Caco-2 (cell line): ENCODE measurements at regions not wholly inside any gene's neighbourhood (a gene's known extent, or its start where the extent isn't known, plus 50 kb on each side); places are given as distances from the start of the nearest gene placed in this dataset.

Source experiments
- BruUV-seq: library from RNA; stranded (reverse); fragments of 400-500 nt; replicated peaks from 2 replicates; lab custom pipeline; 2021; lab: Mats Ljungman, UMichigan
- CTCF ChIA-PET: fragments of 300-600 bp; sonication (Branson Sonifier 250); formaldehyde crosslinking; loops from one replicate; lab custom pipeline; 2022; ENCODE audit warnings: antibody characterized with exemption; lab: Charles Lee
- POLR2A ChIA-PET: fragments of 300-600 bp; sonication (Branson Sonifier 250); formaldehyde crosslinking; loops from one replicate; lab custom pipeline; 2022; ENCODE audit warnings: antibody characterized with exemption; lab: Charles Lee
- DNase-seq, 2 experiments: peaks; one replicate each; pipeline versions ENCODE4 v3.0.0 to v3.0.0-alpha.2; 2020 to 2022
- H3K27me3 ChIP-seq: replicated peaks from 2 replicates; pipeline ENCODE4 v1.6.0; 2011; ENCODE audit warnings: low read length; ENCODE audit not compliant: control insufficient read depth, insufficient read depth
- H3K36me3 ChIP-seq: 2 replicates; pipeline ENCODE4 v1.5.1; 2011; ENCODE audit warnings: low read length; ENCODE audit not compliant: control insufficient read depth, insufficient read depth
- H3K4me1 ChIP-seq: fragments of 250-450 bp; sonication (Bioruptor Pico); 2 replicates; pipeline ENCODE4 v1.5.1; 2020; ENCODE audit warnings: mild to moderate bottlenecking
- H3K4me3 ChIP-seq: 2 replicates; pipeline ENCODE4 v1.5.1; 2011; ENCODE audit warnings: low read depth, mild to moderate bottlenecking, control low read depth, low read length
- H3K9me3 ChIP-seq: fragments of 250-450 bp; sonication (Bioruptor Pico); 2 replicates; pipeline ENCODE4 v1.5.1; 2020; ENCODE audit warnings: mild to moderate bottlenecking, moderate library complexity
- H3K27ac Mint-ChIP-seq: one replicate; pipeline ENCODE4 v1.8.0; 2022; ENCODE audit warnings: mixed read lengths; ENCODE audit not compliant: unreplicated experiment
- H3K27me3 Mint-ChIP-seq: one replicate; pipeline ENCODE4 v1.8.0; 2022; ENCODE audit warnings: mixed read lengths; ENCODE audit not compliant: insufficient read depth, unreplicated experiment
- H3K36me3 Mint-ChIP-seq: one replicate; pipeline ENCODE4 v1.8.0; 2022; ENCODE audit warnings: mild to moderate bottlenecking, mixed read lengths; ENCODE audit not compliant: insufficient read depth, unreplicated experiment
- H3K4me1 Mint-ChIP-seq: one replicate; pipeline ENCODE4 v1.8.0; 2022; ENCODE audit warnings: low read depth, mixed read lengths; ENCODE audit not compliant: unreplicated experiment
- H3K4me3 Mint-ChIP-seq: one replicate; pipeline ENCODE4 v1.8.0; 2022; ENCODE audit warnings: mild to moderate bottlenecking, moderate library complexity, mixed read lengths; ENCODE audit not compliant: unreplicated experiment
- H3K9me3 Mint-ChIP-seq: one replicate; pipeline ENCODE4 v1.8.0; 2022; ENCODE audit warnings: mixed read lengths; ENCODE audit not compliant: unreplicated experiment
- intact Hi-C: fragments of 100-400 bp; cut with micrococcal nuclease; formaldehyde crosslinking; loops from one replicate; pipeline ENCODE4 v1.10.0; 2022; ENCODE audit not compliant: unreplicated experiment
- TF ChIP-seq, protein P1 (sequence below), 2 experiments: fragments of 200-600 bp in 1 of 2; IDR thresholded peaks; 1 replicate in 1 of 2; 2 replicates in 1 of 2; pipeline versions ENCODE4 v1.5.1 to v1.8.0; 2011 to 2022; ENCODE audit warnings: antibody characterized with exemption in 1 of 2, control low read depth in 1 of 2, inconsistent platforms in 1 of 2, low read depth in 1 of 2, low read length in 1 of 2, mild to moderate bottlenecking in 1 of 2, moderate library complexity in 1 of 2; ENCODE audit not compliant: insufficient read depth in 1 of 2, severe bottlenecking in 1 of 2, unreplicated experiment in 1 of 2

DNA sequence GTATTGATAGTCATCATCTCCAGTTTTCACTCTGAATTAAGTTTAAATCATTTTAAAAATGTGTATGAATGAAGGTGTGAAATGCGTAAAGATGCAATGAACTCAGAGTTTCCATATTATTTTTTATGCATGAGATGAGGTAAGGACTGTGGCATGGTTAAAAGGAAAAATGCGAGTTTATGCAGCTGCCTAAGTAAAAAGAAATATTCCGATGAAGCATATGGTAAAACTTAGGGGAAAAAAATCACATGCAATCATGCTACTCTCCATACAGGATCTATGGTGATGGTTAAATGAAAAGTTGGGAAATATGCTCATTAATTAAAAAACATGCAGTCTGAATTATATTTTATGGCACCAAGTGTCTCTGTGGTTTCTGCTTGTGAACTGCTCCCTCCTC is 77.5 kb upstream of the SP8 start:
- no TSS peak for BruUV-seq
- intact Hi-C loops: no loop called here
- Histone ChIP-seq H3K27me3 (no peaks in the 10 kb centered on the region), H3K9me3 (no peaks in the 10 kb centered on the region), H3K4me3 (no peak overlapping the region), H3K4me1 (no peaks in the 10 kb centered on the region), H3K36me3 (no peaks in the 10 kb centered on the region)
- TF ChIP-seq, protein P1, sequence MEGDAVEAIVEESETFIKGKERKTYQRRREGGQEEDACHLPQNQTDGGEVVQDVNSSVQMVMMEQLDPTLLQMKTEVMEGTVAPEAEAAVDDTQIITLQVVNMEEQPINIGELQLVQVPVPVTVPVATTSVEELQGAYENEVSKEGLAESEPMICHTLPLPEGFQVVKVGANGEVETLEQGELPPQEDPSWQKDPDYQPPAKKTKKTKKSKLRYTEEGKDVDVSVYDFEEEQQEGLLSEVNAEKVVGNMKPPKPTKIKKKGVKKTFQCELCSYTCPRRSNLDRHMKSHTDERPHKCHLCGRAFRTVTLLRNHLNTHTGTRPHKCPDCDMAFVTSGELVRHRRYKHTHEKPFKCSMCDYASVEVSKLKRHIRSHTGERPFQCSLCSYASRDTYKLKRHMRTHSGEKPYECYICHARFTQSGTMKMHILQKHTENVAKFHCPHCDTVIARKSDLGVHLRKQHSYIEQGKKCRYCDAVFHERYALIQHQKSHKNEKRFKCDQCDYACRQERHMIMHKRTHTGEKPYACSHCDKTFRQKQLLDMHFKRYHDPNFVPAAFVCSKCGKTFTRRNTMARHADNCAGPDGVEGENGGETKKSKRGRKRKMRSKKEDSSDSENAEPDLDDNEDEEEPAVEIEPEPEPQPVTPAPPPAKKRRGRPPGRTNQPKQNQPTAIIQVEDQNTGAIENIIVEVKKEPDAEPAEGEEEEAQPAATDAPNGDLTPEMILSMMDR (IDR thresholded peaks at IDR 0.05; ENCODE audit: insufficient read depth in 1 of 2, low read depth in 1 of 2, low read length in 1 of 2, severe bottlenecking in 1 of 2, unreplicated experiment in 1 of 2): no peak
- CTCF ChIA-PET: interaction anchor here (0.7 kb wide), 1 partner anchor 78 kb away, joined by 9 read pairs; the partner anchor contains the start of gene SP8
- no peak overlapping the region for H3K27ac Mint-ChIP-seq
- H3K9me3 Mint-ChIP-seq: no peaks in the 10 kb centered on the region
- H3K27me3 Mint-ChIP-seq: peaks cover 8% of the 10 kb centered on the region
- H3K4me1 Mint-ChIP-seq: no peaks in the 10 kb centered on the region
- no peaks in the 10 kb centered on the region for H3K36me3 Mint-ChIP-seq
- POLR2A ChIA-PET: interaction anchor here (0.6 kb wide), 1 partner anchor 229 kb away, joined by 4 read pairs; no protein-coding TSS in a partner anchor
- DNase-seq: no peak
- no peak overlapping the region for H3K4me3 Mint-ChIP-seq

DNA sequence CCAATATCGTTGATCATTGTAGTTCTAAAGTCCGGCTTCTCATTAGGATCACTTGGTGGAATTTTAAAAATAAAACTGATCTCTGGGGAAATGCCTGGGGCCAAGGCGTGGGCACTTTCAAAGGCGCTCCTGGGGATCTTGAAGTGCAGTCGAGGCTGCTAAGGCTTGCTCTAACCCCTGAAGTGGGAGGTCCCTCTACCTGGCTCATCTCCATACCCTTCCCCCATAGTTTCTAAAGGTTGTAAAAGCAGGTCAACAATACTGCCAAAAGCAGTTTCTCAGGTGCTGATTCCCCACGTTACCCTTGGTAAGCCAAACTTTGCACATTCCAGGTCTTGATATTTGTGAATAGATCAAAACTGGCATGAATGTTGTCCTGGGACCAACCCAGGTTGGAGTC is 79.0 kb upstream of the SP8 start:
- Histone ChIP-seq H3K36me3 (no peaks in the 10 kb centered on the region), H3K27me3 (no peaks in the 10 kb centered on the region), H3K9me3 (no peaks in the 10 kb centered on the region), H3K4me3 (no peak overlapping the region), H3K4me1 (no peaks in the 10 kb centered on the region)
- no peak for DNase-seq
- Mint-ChIP-seq H3K9me3 (no peaks in the 10 kb centered on the region), H3K4me3 (no peak overlapping the region), H3K4me1 (no peaks in the 10 kb centered on the region), H3K27me3 (peaks cover 8% of the 10 kb centered on the region), H3K27ac (no peak overlapping the region), H3K36me3 (no peaks in the 10 kb centered on the region)
- intact Hi-C loops: no loop called here
- TF ChIP-seq, protein P1 (IDR thresholded peaks at IDR 0.05; ENCODE audit: insufficient read depth in 1 of 2, low read depth in 1 of 2, low read length in 1 of 2, severe bottlenecking in 1 of 2, unreplicated experiment in 1 of 2): no peak
- POLR2A ChIA-PET: no interaction called here
- CTCF ChIA-PET: no interaction called here
- no TSS peak for BruUV-seq

DNA sequence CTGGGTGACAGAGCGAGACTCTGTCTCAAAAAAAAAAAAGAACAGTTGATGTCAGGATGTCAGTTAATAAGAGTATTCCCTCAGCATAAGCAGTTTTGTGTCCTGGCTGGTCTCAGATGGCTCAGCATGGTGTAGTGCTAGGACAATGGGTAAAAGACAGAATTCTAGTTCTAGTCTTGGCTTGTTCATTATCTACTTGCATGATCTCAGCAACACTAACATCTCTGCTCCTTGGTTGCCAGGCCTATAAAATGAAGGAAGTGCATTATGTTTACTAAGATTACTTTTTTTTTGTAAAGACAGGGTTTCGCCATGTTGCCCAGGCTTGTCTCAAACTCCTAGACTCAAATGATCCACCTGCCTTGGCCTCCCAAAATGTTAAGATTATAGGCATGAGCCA is 84.3 kb upstream of the SP8 start:
- intact Hi-C loops: no loop called here
- no peaks in the 10 kb centered on the region for H3K27me3 ChIP-seq
- ChIA-PET CTCF (no interaction called here), POLR2A (no interaction called here)
- no peaks in the 10 kb centered on the region for H3K9me3 ChIP-seq
- no TSS peak for BruUV-seq
- TF ChIP-seq, protein P1 (IDR thresholded peaks at IDR 0.05; ENCODE audit: insufficient read depth in 1 of 2, low read depth in 1 of 2, low read length in 1 of 2, severe bottlenecking in 1 of 2, unreplicated experiment in 1 of 2): no peak
- no peaks in the 10 kb centered on the region for H3K4me1 Mint-ChIP-seq
- H3K36me3 Mint-ChIP-seq: no peaks in the 10 kb centered on the region
- no peaks in the 10 kb centered on the region for H3K4me1 ChIP-seq
- H3K4me3 ChIP-seq: no peak overlapping the region
- no peak overlapping the region for H3K27ac Mint-ChIP-seq
- no peaks in the 10 kb centered on the region for H3K36me3 ChIP-seq
- no peaks in the 10 kb centered on the region for H3K9me3 Mint-ChIP-seq
- DNase-seq: no peak
- no peaks in the 10 kb centered on the region for H3K27me3 Mint-ChIP-seq
- H3K4me3 Mint-ChIP-seq: no peak overlapping the region
